Neuronal stem cell (in vitro differentiated cells): ENCODE measurements at regions not wholly inside any gene's neighbourhood (a gene's known extent, or its start where the extent isn't known, plus 50 kb on each side); places are given as distances from the start of the nearest gene placed in this dataset.

Experiments
- DNase-seq: peaks from one replicate; pipeline ENCODE4 v3.0.0-alpha.2; 2013; ENCODE audit warnings: low spot score
- H2AFZ ChIP-seq: one replicate; pipeline ENCODE4 v1.6.1; 2013; ENCODE audit warnings: mild to moderate bottlenecking, low read length, inconsistent platforms
- H2AK5ac ChIP-seq: 2 replicates; pipeline ENCODE4 v1.6.1; 2013; ENCODE audit warnings: low read depth, mild to moderate bottlenecking, inconsistent platforms, low read length, moderate library complexity, mixed read lengths
- H2BK120ac ChIP-seq: 2 replicates; pipeline ENCODE4 v1.6.1; 2013; ENCODE audit warnings: low read depth, mild to moderate bottlenecking, inconsistent platforms, low read length, moderate library complexity, mixed read lengths
- H2BK12ac ChIP-seq: one replicate; pipeline ENCODE4 v1.6.1; 2013; ENCODE audit warnings: low read length, inconsistent platforms
- H2BK15ac ChIP-seq: 2 replicates; pipeline ENCODE4 v1.6.1; 2013; ENCODE audit warnings: mild to moderate bottlenecking, low read length, inconsistent platforms, mixed read lengths
- H2BK5ac ChIP-seq: one replicate; pipeline ENCODE4 v1.6.1; 2013; ENCODE audit warnings: inconsistent platforms, mild to moderate bottlenecking, low read length, moderate library complexity
- H3K14ac ChIP-seq: one replicate; pipeline ENCODE4 v1.6.1; 2013; ENCODE audit warnings: low read length, inconsistent platforms
- H3K18ac ChIP-seq: 2 replicates; pipeline ENCODE4 v1.6.1; 2013; ENCODE audit warnings: low read length, inconsistent platforms
- H3K23ac ChIP-seq: 2 replicates; pipeline ENCODE4 v1.6.1; 2013; ENCODE audit warnings: low read depth, mild to moderate bottlenecking, mixed read lengths, low read length, inconsistent platforms; ENCODE audit not compliant: poor library complexity
- H3K27ac ChIP-seq: replicated peaks from 3 replicates; pipeline ENCODE4 v1.5.1; 2013; ENCODE audit warnings: low read length, inconsistent platforms
- H3K27me3 ChIP-seq, 3 experiments: 2 replicates each; pipeline ENCODE4 v1.6.1; 2013; ENCODE audit warnings: low read length in 3 of 3, mild to moderate bottlenecking in 2 of 3, inconsistent platforms in 1 of 3, low read depth in 1 of 3, mixed read lengths in 1 of 3, moderate library complexity in 1 of 3; ENCODE audit not compliant: control insufficient read depth in 3 of 3, insufficient read depth in 3 of 3
- H3K36me3 ChIP-seq, 2 donors: replicated peaks in 1 of 2; 2 replicates each; pipeline ENCODE4 v1.6.1; 2013; ENCODE audit warnings: low read length in 2 of 2; ENCODE audit not compliant: control insufficient read depth in 2 of 2, insufficient read depth in 2 of 2
- H3K4ac ChIP-seq: 2 replicates; pipeline ENCODE4 v1.6.1; 2013; ENCODE audit warnings: inconsistent platforms, mild to moderate bottlenecking, low read length, moderate library complexity
- H3K4me1 ChIP-seq, 2 donors: 1 replicate in 1 of 2; 2 replicates in 1 of 2; pipeline ENCODE4 v1.6.1; 2013; ENCODE audit warnings: low read length in 2 of 2, low read depth in 1 of 2; ENCODE audit not compliant: control insufficient read depth in 2 of 2, insufficient read depth in 1 of 2
- H3K4me2 ChIP-seq: one replicate; pipeline ENCODE4 v1.6.1; 2013; ENCODE audit warnings: mild to moderate bottlenecking, low read length, inconsistent platforms; ENCODE audit not compliant: insufficient read depth, poor library complexity, severe bottlenecking
- H3K4me3 ChIP-seq, 2 donors: 2 replicates each; pipeline ENCODE4 v1.5.1; 2013; ENCODE audit warnings: low read length in 2 of 2, mild to moderate bottlenecking in 2 of 2, inconsistent platforms in 1 of 2, moderate library complexity in 1 of 2
- H3K79me1 ChIP-seq: one replicate; pipeline ENCODE4 v1.6.1; 2013; ENCODE audit warnings: low read depth, mild to moderate bottlenecking, inconsistent platforms, low read length, moderate library complexity
- H3K9ac ChIP-seq: one replicate; pipeline ENCODE4 v1.6.1; 2013; ENCODE audit warnings: mild to moderate bottlenecking, low read depth, low read length, inconsistent platforms; ENCODE audit not compliant: poor library complexity
- H3K9me3 ChIP-seq, 2 donors: replicated peaks in 1 of 2; 2 replicates each; pipeline versions ENCODE3 to v1.6.1; 2013; ENCODE audit warnings: low read length in 2 of 2, mild to moderate bottlenecking in 2 of 2, inconsistent platforms in 1 of 2, low read depth in 1 of 2, mixed read lengths in 1 of 2, moderate library complexity in 1 of 2; ENCODE audit not compliant: control insufficient read depth in 2 of 2, insufficient read depth in 1 of 2
- H4K8ac ChIP-seq: one replicate; pipeline ENCODE4 v1.6.1; 2013; ENCODE audit warnings: low read depth, mild to moderate bottlenecking, inconsistent platforms, low read length, moderate library complexity
- H4K91ac ChIP-seq: one replicate; pipeline ENCODE4 v1.6.1; 2013; ENCODE audit warnings: low read length, low read depth, mild to moderate bottlenecking, inconsistent platforms; ENCODE audit not compliant: poor library complexity
- WGBS, 2 donors: extraction: QIAGEN DNeasy Blood & Tissue Kit; methylation state at CpG; one replicate each; pipeline ENCODE4 v1.1.7; 2013; ENCODE audit warnings: missing lambda C conversion rate in 2 of 2, mixed read lengths in 1 of 2; ENCODE audit not compliant: insufficient read length in 2 of 2, insufficient replicate concordance in 1 of 2; ENCODE audit errors: extremely low coverage in 2 of 2; 5-methylcytosine and 5-hydroxymethylcytosine counted together

GRCh38 chr2:204135752-204136151 lies 199.2 kb downstream of the ICOS start:
- Histone ChIP-seq H2AK5ac (no peak overlapping the region), H4K91ac (no peak overlapping the region), H2AFZ (no peak overlapping the region), H2BK15ac (no peak overlapping the region), H3K4me2 (no peak overlapping the region), H3K23ac (no peak overlapping the region), H3K4ac (no peak overlapping the region), H3K4me1 (no peaks in the 10 kb centered on the region), H4K8ac (no peak overlapping the region), H3K9ac (no peak overlapping the region), H3K18ac (no peak overlapping the region), H3K27ac (no peak overlapping the region), H2BK120ac (no peak overlapping the region), H3K4me3 (no peak overlapping the region), H2BK5ac (no peak overlapping the region), H3K79me1 (no peaks in the 10 kb centered on the region), H3K27me3 (peaks cover 0 to 5% (median 0%) of the 10 kb centered on the region in 3 experiments), H3K9me3 (no peaks in the 10 kb centered on the region), H3K14ac (no peak overlapping the region), H3K36me3 (no peaks in the 10 kb centered on the region), H2BK12ac (no peak overlapping the region)
- DNase-seq = no peak
- no CpG with 5 or more reads among the region's 2 CpGs for WGBS, 2 donors

GRCh38 chr2:204138206-204138605 lies 201.6 kb downstream of the ICOS start:
- Histone ChIP-seq H2AFZ (no peak overlapping the region), H3K27me3 (peaks cover 0 to 5% (median 0%) of the 10 kb centered on the region in 3 experiments), H3K27ac (no peak overlapping the region), H4K8ac (no peak overlapping the region), H3K4ac (no peak overlapping the region), H3K23ac (no peak overlapping the region), H4K91ac (no peak overlapping the region), H3K36me3 (no peaks in the 10 kb centered on the region), H3K14ac (no peak overlapping the region), H3K79me1 (no peaks in the 10 kb centered on the region), H2BK12ac (no peak overlapping the region), H2BK15ac (no peak overlapping the region), H3K4me1 (no peaks in the 10 kb centered on the region), H3K18ac (no peak overlapping the region), H3K9me3 (no peaks in the 10 kb centered on the region), H3K4me3 (no peak overlapping the region), H2AK5ac (no peak overlapping the region), H2BK120ac (no peak overlapping the region), H3K4me2 (no peak overlapping the region), H3K9ac (no peak overlapping the region), H2BK5ac (no peak overlapping the region)
- WGBS, 2 donors = no CpG with 5 or more reads among the region's 2 CpGs
- no peak for DNase-seq

- Histone ChIP-seq H3K4ac (no peak overlapping the region), H2AK5ac (no peak overlapping the region), H3K4me1 (no peaks in the 10 kb centered on the region), H3K18ac (no peak overlapping the region), H4K91ac (no peak overlapping the region), H3K9me3 (no peaks in the 10 kb centered on the region), H2AFZ (no peak overlapping the region), H3K27me3 (peaks cover 0 to 5% (median 0%) of the 10 kb centered on the region in 3 experiments), H3K79me1 (no peaks in the 10 kb centered on the region), H3K4me2 (no peak overlapping the region), H3K4me3 (no peak overlapping the region), H2BK12ac (no peak overlapping the region), H3K36me3 (no peaks in the 10 kb centered on the region), H3K9ac (no peak overlapping the region), H2BK120ac (no peak overlapping the region), H3K14ac (no peak overlapping the region), H4K8ac (no peak overlapping the region), H3K23ac (no peak overlapping the region), H3K27ac (no peak overlapping the region), H2BK15ac (no peak overlapping the region), H2BK5ac (no peak overlapping the region)
- no CpG with 5 or more reads among the region's 3 CpGs for WGBS, 2 donors
- no peak for DNase-seq
Observed at GRCh38 chr2:204140246-204140645, 203.7 kb downstream of the ICOS start.

GRCh38 chr2:204143216-204144014 lies 206.9 kb downstream of the ICOS start:
- no peaks in the 10 kb centered on the region for H3K79me1 ChIP-seq
- H3K9me3 ChIP-seq = no peaks in the 10 kb centered on the region
- no peaks in the 10 kb centered on the region for H3K4me1 ChIP-seq
- no peak overlapping the region for H4K91ac ChIP-seq
- H3K4me2 ChIP-seq = no peak overlapping the region
- H2BK12ac ChIP-seq = no peak overlapping the region
- H4K8ac ChIP-seq = no peak overlapping the region
- no peak overlapping the region for H3K14ac ChIP-seq
- H3K4ac ChIP-seq = no peak overlapping the region
- H2BK120ac ChIP-seq = no peak overlapping the region
- no peak overlapping the region for H3K4me3 ChIP-seq
- no peak overlapping the region for H2AFZ ChIP-seq
- no peak overlapping the region for H2BK15ac ChIP-seq
- H3K27ac ChIP-seq = no peak overlapping the region
- H3K27me3 ChIP-seq = no peaks in the 10 kb centered on the region
- no peaks in the 10 kb centered on the region for H3K36me3 ChIP-seq
- no peak overlapping the region for H3K9ac ChIP-seq
- no peak overlapping the region for H3K23ac ChIP-seq
- no peak overlapping the region for H2BK5ac ChIP-seq
- H3K18ac ChIP-seq = no peak overlapping the region
- no peak overlapping the region for H2AK5ac ChIP-seq
- no CpG with 5 or more reads among the region's 14 CpGs for WGBS, 2 donors
- DNase-seq = no peak
